ENCODE measurements at regions not wholly inside any gene's neighbourhood (a gene's known extent, or its start where the extent isn't known, plus 50 kb on each side); places are given as distances from the start of the nearest gene placed in this dataset.

DNA sequence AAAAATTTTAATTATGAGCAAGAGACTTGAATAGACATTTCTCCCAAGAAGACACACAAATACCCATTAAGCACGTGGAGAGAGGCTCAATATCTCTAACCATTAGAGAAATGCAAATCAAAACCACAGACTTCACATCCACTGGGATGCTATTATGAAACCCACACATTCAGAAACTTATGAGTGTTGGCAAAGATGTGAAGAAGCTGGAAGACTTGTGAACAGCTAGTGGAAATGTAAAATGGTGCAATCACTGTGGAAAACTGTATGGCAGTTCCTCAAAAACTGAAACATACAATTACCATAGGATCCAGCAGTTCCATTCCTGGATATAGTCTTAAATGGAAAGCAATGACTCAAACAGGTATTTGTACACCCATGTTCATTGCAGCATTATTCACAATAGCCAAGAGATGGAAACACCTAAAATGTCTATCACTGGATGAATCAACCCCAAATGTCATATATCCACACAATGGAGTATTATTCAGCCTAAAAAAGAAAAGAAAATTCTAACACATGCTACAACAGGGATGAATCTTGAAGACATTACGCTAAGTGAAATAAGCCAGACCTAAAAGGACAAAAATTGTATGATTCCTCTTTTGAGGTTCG is 53.5 kb upstream of the FRMD4A start:
- Histone ChIP-seq H3K27ac (no peak overlapping the region), H3K27me3 (replicated peaks in 1 of 7) (no peaks in the 10 kb centered on the region), H3K4me1 (peaks cover 0 to 19% (median 2%) of the 10 kb centered on the region in 6 donors), H3K36me3 (no peaks in the 10 kb centered on the region), H3K9me3 (no peaks in the 10 kb centered on the region), H3K4me3 (no peak overlapping the region)
- TF ChIP-seq POLR2A (IDR thresholded peaks at IDR 0.05), result no peak
- 64 to 85% (median 76%) methylated on average over 3 of the region's 3 CpGs for WGBS, 5 donors
- intact Hi-C loops (cut with DNase I; ENCODE audit: low total_unique reads), result no loop called here
- DNase-seq, result no peak

GRCh38 chr10:14383266-14383665 is 52.5 kb upstream of the FRMD4A start:
- no peaks in the 10 kb centered on the region for H3K9me3 ChIP-seq
- H3K4me3 ChIP-seq, result no peak overlapping the region
- no peaks in the 10 kb centered on the region for H3K27me3 ChIP-seq (replicated peaks in 1 of 7)
- TF ChIP-seq, protein P1, sequence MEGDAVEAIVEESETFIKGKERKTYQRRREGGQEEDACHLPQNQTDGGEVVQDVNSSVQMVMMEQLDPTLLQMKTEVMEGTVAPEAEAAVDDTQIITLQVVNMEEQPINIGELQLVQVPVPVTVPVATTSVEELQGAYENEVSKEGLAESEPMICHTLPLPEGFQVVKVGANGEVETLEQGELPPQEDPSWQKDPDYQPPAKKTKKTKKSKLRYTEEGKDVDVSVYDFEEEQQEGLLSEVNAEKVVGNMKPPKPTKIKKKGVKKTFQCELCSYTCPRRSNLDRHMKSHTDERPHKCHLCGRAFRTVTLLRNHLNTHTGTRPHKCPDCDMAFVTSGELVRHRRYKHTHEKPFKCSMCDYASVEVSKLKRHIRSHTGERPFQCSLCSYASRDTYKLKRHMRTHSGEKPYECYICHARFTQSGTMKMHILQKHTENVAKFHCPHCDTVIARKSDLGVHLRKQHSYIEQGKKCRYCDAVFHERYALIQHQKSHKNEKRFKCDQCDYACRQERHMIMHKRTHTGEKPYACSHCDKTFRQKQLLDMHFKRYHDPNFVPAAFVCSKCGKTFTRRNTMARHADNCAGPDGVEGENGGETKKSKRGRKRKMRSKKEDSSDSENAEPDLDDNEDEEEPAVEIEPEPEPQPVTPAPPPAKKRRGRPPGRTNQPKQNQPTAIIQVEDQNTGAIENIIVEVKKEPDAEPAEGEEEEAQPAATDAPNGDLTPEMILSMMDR (IDR thresholded peaks at IDR 0.05 in 8 of 11, conservative IDR thresholded peaks at IDR 0.05 in 3 of 11), result no peak
- TF ChIP-seq POLR2A (IDR thresholded peaks at IDR 0.05), result no peak
- no peak for TF ChIP-seq POLR2AphosphoS5 (IDR thresholded peaks at IDR 0.05)
- DNase-seq, result no peak
- peaks cover 0 to 19% (median 2%) of the 10 kb centered on the region in 6 donors for H3K4me1 ChIP-seq
- intact Hi-C loops (cut with DNase I; ENCODE audit: low total_unique reads), result no loop called here
- 85 to 95% (median 90%) methylated on average over 7 of the region's 7 CpGs for WGBS, 5 donors
- H3K36me3 ChIP-seq, result no peaks in the 10 kb centered on the region
- no peak overlapping the region for H3K27ac ChIP-seq

GRCh38 chr10:14382531-14382930 is 51.8 kb upstream of the FRMD4A start:
- WGBS, 5 donors, result 47 to 86% (median 78%) methylated on average over 2 of the region's 2 CpGs
- intact Hi-C loops (cut with DNase I; ENCODE audit: low total_unique reads), result no loop called here
- Histone ChIP-seq H3K9me3 (no peaks in the 10 kb centered on the region), H3K4me1 (peaks cover 0 to 19% (median 2%) of the 10 kb centered on the region in 6 donors), H3K27ac (no peak overlapping the region), H3K27me3 (replicated peaks in 1 of 7) (no peaks in the 10 kb centered on the region), H3K36me3 (no peaks in the 10 kb centered on the region), H3K4me3 (no peak overlapping the region)
- TF ChIP-seq POLR2A (IDR thresholded peaks at IDR 0.05), result no peak
- TF ChIP-seq POLR2AphosphoS5 (IDR thresholded peaks at IDR 0.05), result no peak
- TF ChIP-seq, protein P1 (IDR thresholded peaks at IDR 0.05 in 8 of 11, conservative IDR thresholded peaks at IDR 0.05 in 3 of 11), result no peak
- no peak for DNase-seq

GRCh38 chr10:14382022-14382421 is 51.3 kb upstream of the FRMD4A start:
- H3K4me3 ChIP-seq, result no peak overlapping the region
- H3K9me3 ChIP-seq, result no peaks in the 10 kb centered on the region
- H3K36me3 ChIP-seq, result no peaks in the 10 kb centered on the region
- H3K4me1 ChIP-seq, result peaks cover 0 to 19% (median 2%) of the 10 kb centered on the region in 6 donors
- DNase-seq, result no peak
- no peak overlapping the region for H3K27ac ChIP-seq
- TF ChIP-seq, protein P1 (IDR thresholded peaks at IDR 0.05 in 8 of 11, conservative IDR thresholded peaks at IDR 0.05 in 3 of 11), result no peak
- TF ChIP-seq POLR2AphosphoS5 (IDR thresholded peaks at IDR 0.05) (no peak), POLR2A (IDR thresholded peaks at IDR 0.05) (no peak)
- no peaks in the 10 kb centered on the region for H3K27me3 ChIP-seq (replicated peaks in 1 of 7)
- 20 to 31% (median 30%) methylated on average over 5 of the region's 5 CpGs for WGBS, 5 donors
- intact Hi-C loops (cut with DNase I; ENCODE audit: low total_unique reads), result no loop called here
